ENCODE measurements at regions not wholly inside any gene's neighbourhood (a gene's known extent, or its start where the extent isn't known, plus 50 kb on each side); places are given as distances from the start of the nearest gene placed in this dataset.

DNA sequence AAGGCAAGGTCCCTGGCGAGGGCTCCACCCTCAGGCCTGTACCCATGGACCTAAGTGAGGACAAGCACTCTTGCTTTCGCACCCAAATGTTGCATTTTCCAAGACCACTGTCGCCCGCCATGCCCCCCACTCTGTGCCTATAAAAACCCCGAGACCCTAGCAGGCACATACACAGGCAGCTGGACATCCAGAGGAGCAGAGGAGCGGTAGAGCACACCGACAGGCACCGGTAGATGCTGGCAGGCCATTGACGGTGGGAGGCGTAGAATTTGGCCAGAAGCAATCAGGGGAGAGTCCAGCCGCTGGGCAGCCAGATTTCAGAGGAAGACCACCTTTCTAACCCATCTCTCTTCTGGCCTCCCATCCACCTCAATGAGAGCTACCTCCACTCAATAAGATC lies 715.2 kb upstream of the AADAT start:
- in situ Hi-C loops (cut with MboI) = no loop called here
- no peak for ATAC-seq
- Histone ChIP-seq H3K4me3 (no peak overlapping the region), H3K4me2 (ENCODE audit: insufficient read depth, low read length) (no peak overlapping the region), H3K27me3 (ENCODE audit: control insufficient read depth in 2 of 2, insufficient read depth in 2 of 2, low read length in 2 of 2) (no peaks in the 10 kb centered on the region), H3K27ac (ENCODE audit: extremely low read depth, low read depth, low read length) (no peak overlapping the region), H3K9me1 (ENCODE audit: control insufficient read depth, insufficient read depth, low read length) (no peaks in the 10 kb centered on the region), H4K20me1 (replicated peaks; ENCODE audit: control insufficient read depth, insufficient read depth, low read length) (no peaks in the 10 kb centered on the region), H3K36me3 (ENCODE audit: control insufficient read depth, insufficient read depth, low read length) (no peaks in the 10 kb centered on the region), H3K79me2 (ENCODE audit: control insufficient read depth, insufficient read depth, low read length) (no peaks in the 10 kb centered on the region), H3K9me3 (replicated peaks; ENCODE audit: control insufficient read depth, insufficient read depth, low read depth, low read length) (no peaks in the 10 kb centered on the region), H3K4me1 (replicated peaks in 1 of 2; ENCODE audit: control insufficient read depth in 2 of 2, insufficient read depth in 2 of 2, low read length in 2 of 2) (no peaks in the 10 kb centered on the region), H2AFZ (ENCODE audit: low read depth, low read length) (no peak overlapping the region), H3K9ac (ENCODE audit: insufficient read depth in 1 of 2, low read depth in 2 of 2, low read length in 2 of 2) (no peak overlapping the region)
- ChIA-PET POLR2A (no interaction called here), CTCF (ENCODE audit: low intra/inter-chr PET ratio) (no interaction called here)
- no peak for FAIRE-seq
- intact Hi-C loops (cut with micrococcal nuclease) = no loop called here
- under 1% methylated on average over 10 of the region's 11 CpGs for WGBS (ENCODE audit: insufficient coverage, low coverage, missing lambda C conversion rate)
- DNase-seq (ENCODE audit: extremely low read depth in 1 of 4, low spot score in 3 of 4) = no peak
- BruUV-seq (replicated peaks) = no TSS peak
- TF ChIP-seq SREBF2 (CRISPR knock-in tag; IDR thresholded peaks at IDR 0.05) (no peak), ZNF507 (tag; conservative IDR thresholded peaks at IDR 0.05) (no peak), ZNF76 (CRISPR knock-in tag; IDR thresholded peaks at IDR 0.05; ENCODE audit: borderline replicate concordance) (no peak), HLTF (IDR thresholded peaks at IDR 0.05) (no peak), ZSCAN32 (CRISPR knock-in tag; IDR thresholded peaks at IDR 0.05) (no peak), ZBTB8A (IDR thresholded peaks at IDR 0.05; ENCODE audit: partially characterized antibody) (no peak), NCOA1 (IDR thresholded peaks at IDR 0.05; ENCODE audit: low read depth) (no peak), RB1 (IDR thresholded peaks at IDR 0.05; ENCODE audit: low read depth) (no peak), RBM22 (IDR thresholded peaks at IDR 0.05; ENCODE audit: low read depth, low read length, poor library complexity, severe bottlenecking) (no peak), POLR2G (IDR thresholded peaks at IDR 0.05; ENCODE audit: low read depth, low read length) (no peak)
- TF ChIP-seq, protein P1, sequence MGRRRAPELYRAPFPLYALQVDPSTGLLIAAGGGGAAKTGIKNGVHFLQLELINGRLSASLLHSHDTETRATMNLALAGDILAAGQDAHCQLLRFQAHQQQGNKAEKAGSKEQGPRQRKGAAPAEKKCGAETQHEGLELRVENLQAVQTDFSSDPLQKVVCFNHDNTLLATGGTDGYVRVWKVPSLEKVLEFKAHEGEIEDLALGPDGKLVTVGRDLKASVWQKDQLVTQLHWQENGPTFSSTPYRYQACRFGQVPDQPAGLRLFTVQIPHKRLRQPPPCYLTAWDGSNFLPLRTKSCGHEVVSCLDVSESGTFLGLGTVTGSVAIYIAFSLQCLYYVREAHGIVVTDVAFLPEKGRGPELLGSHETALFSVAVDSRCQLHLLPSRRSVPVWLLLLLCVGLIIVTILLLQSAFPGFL (CRISPR knock-in tag; IDR thresholded peaks at IDR 0.05) = no peak
- TF ChIP-seq, protein P2, sequence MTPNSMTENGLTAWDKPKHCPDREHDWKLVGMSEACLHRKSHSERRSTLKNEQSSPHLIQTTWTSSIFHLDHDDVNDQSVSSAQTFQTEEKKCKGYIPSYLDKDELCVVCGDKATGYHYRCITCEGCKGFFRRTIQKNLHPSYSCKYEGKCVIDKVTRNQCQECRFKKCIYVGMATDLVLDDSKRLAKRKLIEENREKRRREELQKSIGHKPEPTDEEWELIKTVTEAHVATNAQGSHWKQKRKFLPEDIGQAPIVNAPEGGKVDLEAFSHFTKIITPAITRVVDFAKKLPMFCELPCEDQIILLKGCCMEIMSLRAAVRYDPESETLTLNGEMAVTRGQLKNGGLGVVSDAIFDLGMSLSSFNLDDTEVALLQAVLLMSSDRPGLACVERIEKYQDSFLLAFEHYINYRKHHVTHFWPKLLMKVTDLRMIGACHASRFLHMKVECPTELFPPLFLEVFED (CRISPR knock-in tag; conservative IDR thresholded peaks at IDR 0.05) = no peak
- TF ChIP-seq, protein P3, sequence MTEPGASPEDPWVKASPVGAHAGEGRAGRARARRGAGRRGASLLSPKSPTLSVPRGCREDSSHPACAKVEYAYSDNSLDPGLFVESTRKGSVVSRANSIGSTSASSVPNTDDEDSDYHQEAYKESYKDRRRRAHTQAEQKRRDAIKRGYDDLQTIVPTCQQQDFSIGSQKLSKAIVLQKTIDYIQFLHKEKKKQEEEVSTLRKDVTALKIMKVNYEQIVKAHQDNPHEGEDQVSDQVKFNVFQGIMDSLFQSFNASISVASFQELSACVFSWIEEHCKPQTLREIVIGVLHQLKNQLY (CRISPR knock-in tag; conservative IDR thresholded peaks at IDR 0.05) = no peak
- TF ChIP-seq, protein P4, sequence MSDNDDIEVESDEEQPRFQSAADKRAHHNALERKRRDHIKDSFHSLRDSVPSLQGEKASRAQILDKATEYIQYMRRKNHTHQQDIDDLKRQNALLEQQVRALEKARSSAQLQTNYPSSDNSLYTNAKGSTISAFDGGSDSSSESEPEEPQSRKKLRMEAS (CRISPR knock-in tag; IDR thresholded peaks at IDR 0.05) = no peak

All from K562 (cell line).